ENCODE measurements at regions not wholly inside any gene's neighbourhood (a gene's known extent, or its start where the extent isn't known, plus 50 kb on each side); places are given as distances from the start of the nearest gene placed in this dataset.
"Not testable (repeated sequence)": the region's sequence is repeated elsewhere in the genome, so short reads cannot be mapped to it uniquely, and the experiment has no call there.

DNA sequence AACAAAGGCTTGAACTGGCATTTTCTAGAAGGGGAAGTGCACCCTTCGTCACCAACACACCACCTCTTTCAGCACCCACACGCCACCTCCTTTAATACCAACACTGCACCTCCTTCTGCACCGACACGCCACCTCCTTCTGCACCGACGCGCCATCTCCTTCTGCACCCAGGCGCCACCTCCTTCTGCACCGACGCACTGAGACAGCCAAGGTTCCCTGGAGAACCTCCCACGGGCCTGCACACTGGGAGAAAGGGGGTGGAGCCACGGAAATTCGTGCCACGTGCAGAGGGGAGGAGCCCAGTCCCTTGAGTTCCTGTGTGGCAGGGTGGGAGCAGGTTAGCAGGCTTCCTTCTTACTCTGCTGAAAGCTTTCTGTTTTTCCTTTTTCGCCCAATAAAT, 327.9 kb upstream of the C1orf174 start:
- DNase-seq (ENCODE audit: extremely low spot score): no peak
- 71% methylated on average over 15 of the region's 15 CpGs for WGBS

GRCh38 chr1:4253935-4254334, 353.9 kb upstream of the C1orf174 start:
- Histone ChIP-seq H3K27ac (ENCODE audit: low read depth) (no peak overlapping the region), H3K36me3 (ENCODE audit: insufficient read depth) (no peaks in the 10 kb centered on the region), H3K4me1 (ENCODE audit: insufficient read depth) (no peaks in the 10 kb centered on the region), H3K4me3 (ENCODE audit: low read depth, low read length) (no peak overlapping the region)
- 72% methylated on average over 4 of the region's 4 CpGs for WGBS
- no peak for DNase-seq (ENCODE audit: extremely low spot score)

More for the DNA sequence above, 327.9 kb upstream of the C1orf174 start:
- H3K27ac ChIP-seq (ENCODE audit: low read depth): no peak overlapping the region
- H3K4me1 ChIP-seq (ENCODE audit: insufficient read depth): no peaks in the 10 kb centered on the region
- no peaks in the 10 kb centered on the region for H3K36me3 ChIP-seq (ENCODE audit: insufficient read depth)
- H3K4me3 ChIP-seq (ENCODE audit: low read depth, low read length): no peak overlapping the region

- Histone ChIP-seq H3K27ac (ENCODE audit: low read depth) (no peak overlapping the region), H3K36me3 (ENCODE audit: insufficient read depth) (no peaks in the 10 kb centered on the region), H3K4me3 (ENCODE audit: low read depth, low read length) (no peak overlapping the region), H3K4me1 (ENCODE audit: insufficient read depth) (no peaks in the 10 kb centered on the region)
- DNase-seq (ENCODE audit: extremely low spot score): no peak
- 63% methylated on average over 4 of the region's 4 CpGs for WGBS
Observed at GRCh38 chr1:4256351-4256750, 356.3 kb upstream of the C1orf174 start.

- 84% methylated on average over 2 of the region's 2 CpGs for WGBS
- DNase-seq (ENCODE audit: extremely low spot score); H3K4me1 ChIP-seq (ENCODE audit: insufficient read depth); H3K27ac ChIP-seq (ENCODE audit: low read depth); H3K4me3 ChIP-seq (ENCODE audit: low read depth, low read length); H3K36me3 ChIP-seq (ENCODE audit: insufficient read depth): not testable (repeated sequence)
Observed at GRCh38 chr1:4258146-4258777, 358.2 kb upstream of the C1orf174 start.

DNA sequence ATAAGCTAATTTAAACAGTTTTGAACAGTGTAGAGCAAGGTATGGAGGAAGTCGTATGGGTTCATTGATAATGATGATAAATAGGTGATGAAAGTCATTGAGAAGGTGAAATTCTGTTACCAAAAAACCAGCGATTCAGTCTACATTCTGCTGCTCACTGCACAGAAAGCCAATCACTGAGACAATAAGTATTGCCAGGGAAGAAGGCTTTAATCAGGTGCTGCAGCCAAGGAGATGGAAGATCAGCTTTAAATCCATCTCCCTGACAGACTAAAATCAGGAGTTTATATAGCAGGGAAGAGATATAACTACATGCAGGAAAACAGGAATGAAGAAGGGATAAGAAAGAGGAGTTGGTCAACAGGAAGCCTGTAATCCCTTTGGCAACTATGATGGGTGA, 361.3 kb upstream of the C1orf174 start:
- Histone ChIP-seq H3K4me1 (ENCODE audit: insufficient read depth) (no peaks in the 10 kb centered on the region), H3K4me3 (ENCODE audit: low read depth, low read length) (no peak overlapping the region), H3K36me3 (ENCODE audit: insufficient read depth) (no peaks in the 10 kb centered on the region), H3K27ac (ENCODE audit: low read depth) (no peak overlapping the region)
- DNase-seq (ENCODE audit: extremely low spot score): no peak
- WGBS: 89% methylated on average over 2 of the region's 2 CpGs

DNA sequence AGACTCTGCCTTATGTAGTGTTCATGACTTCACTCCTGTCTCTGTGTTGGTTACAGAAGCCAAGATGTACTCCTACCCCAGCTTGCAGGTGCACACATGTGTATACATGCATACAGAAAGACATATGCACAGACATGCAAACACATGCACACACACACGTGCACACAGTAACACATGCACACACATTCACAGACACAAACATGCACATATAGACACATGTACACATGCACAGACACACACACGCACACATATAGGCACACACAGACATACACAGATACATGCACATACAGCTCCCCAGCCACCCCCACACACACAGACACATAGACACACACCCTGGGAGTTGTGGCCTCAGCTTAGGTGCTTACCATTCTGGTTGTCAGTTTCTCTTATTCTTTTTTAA, 362.6 kb upstream of the C1orf174 start:
- WGBS: 87% methylated on average over 2 of the region's 2 CpGs
- no peak for DNase-seq (ENCODE audit: extremely low spot score)
- Histone ChIP-seq H3K4me1 (ENCODE audit: insufficient read depth) (no peaks in the 10 kb centered on the region), H3K36me3 (ENCODE audit: insufficient read depth) (no peaks in the 10 kb centered on the region), H3K4me3 (ENCODE audit: low read depth, low read length) (no peak overlapping the region), H3K27ac (ENCODE audit: low read depth) (no peak overlapping the region)

GRCh38 chr1:4263699-4264098, 363.6 kb upstream of the C1orf174 start:
- no peak for DNase-seq (ENCODE audit: extremely low spot score)
- Histone ChIP-seq H3K36me3 (ENCODE audit: insufficient read depth) (no peaks in the 10 kb centered on the region), H3K27ac (ENCODE audit: low read depth) (no peak overlapping the region), H3K4me3 (ENCODE audit: low read depth, low read length) (no peak overlapping the region), H3K4me1 (ENCODE audit: insufficient read depth) (no peaks in the 10 kb centered on the region)
- WGBS: 57% methylated on average over 2 of the region's 2 CpGs

DNA sequence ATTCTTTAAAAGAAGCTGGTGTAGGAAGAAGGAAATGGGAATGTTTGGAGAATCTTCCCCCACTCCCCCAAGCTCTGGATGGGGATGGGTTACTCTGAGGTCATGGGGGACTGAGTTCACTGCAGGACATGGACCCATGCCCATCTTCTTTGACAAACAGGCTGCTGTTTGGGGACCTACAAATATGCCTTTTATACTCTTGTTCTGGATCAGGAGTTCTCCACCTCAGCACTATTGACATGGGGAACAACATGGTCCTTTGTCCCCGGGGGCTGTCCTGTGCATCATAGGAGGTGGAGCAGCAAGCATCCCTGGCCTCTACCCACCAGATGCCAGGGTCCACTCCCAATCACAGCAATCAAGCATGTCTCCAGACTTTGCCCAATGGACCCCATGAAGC, 365.8 kb upstream of the C1orf174 start:
- Histone ChIP-seq H3K27ac (ENCODE audit: low read depth) (no peak overlapping the region), H3K4me1 (ENCODE audit: insufficient read depth) (no peaks in the 10 kb centered on the region), H3K4me3 (ENCODE audit: low read depth, low read length) (no peak overlapping the region), H3K36me3 (ENCODE audit: insufficient read depth) (no peaks in the 10 kb centered on the region)
- no peak for DNase-seq (ENCODE audit: extremely low spot score)
- WGBS: 84% methylated on average over 1 of the region's 1 CpG

- H3K36me3 ChIP-seq (ENCODE audit: insufficient read depth): no peaks in the 10 kb centered on the region
- H3K4me3 ChIP-seq (ENCODE audit: low read depth, low read length): no peak overlapping the region
- WGBS: 65% methylated on average over 12 of the region's 12 CpGs
- no peak overlapping the region for H3K27ac ChIP-seq (ENCODE audit: low read depth)
- DNase-seq (ENCODE audit: extremely low spot score): no peak
- H3K4me1 ChIP-seq (ENCODE audit: insufficient read depth): no peaks in the 10 kb centered on the region
Observed at GRCh38 chr1:4267381-4268261, 367.5 kb upstream of the C1orf174 start.

DNA sequence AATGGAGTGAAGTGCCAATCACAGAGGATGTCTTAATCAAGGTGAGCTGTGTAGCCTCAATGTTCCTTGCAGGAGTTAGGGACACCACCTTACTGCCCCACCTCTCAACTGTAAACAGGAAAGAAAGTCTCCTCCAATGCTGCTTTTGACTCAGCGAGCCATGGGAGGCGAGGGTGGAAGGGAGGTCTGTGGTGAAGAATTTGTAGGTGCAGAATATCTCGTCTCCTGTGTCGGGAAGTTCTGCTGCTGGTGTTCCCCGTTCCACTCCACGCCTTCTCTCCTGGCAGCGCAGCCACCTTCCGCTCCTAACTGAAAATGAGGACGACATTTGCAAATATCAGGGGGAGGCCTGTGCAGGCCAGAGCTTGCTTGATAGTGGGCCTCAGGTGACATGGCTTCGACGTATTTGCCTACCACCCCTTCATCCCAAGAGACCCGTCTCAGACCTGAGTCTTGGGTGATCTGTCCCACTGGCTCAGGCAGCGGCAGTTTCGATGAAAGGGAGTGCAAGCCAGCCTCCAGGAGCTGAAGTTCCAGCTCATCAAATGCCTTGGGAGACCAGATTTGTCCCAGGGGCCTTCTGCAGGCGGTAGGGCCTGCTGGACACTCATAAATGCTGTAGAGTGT, 368.3 kb upstream of the C1orf174 start:
- Histone ChIP-seq H3K4me3 (ENCODE audit: low read depth, low read length) (no peak overlapping the region), H3K4me1 (ENCODE audit: insufficient read depth) (no peaks in the 10 kb centered on the region), H3K27ac (ENCODE audit: low read depth) (no peak overlapping the region), H3K36me3 (ENCODE audit: insufficient read depth) (no peaks in the 10 kb centered on the region)
- no peak for DNase-seq (ENCODE audit: extremely low spot score)
- WGBS: 86% methylated on average over 15 of the region's 15 CpGs

- H3K4me3 ChIP-seq (ENCODE audit: low read depth, low read length): no peak overlapping the region
- H3K4me1 ChIP-seq (ENCODE audit: insufficient read depth): no peaks in the 10 kb centered on the region
- WGBS: 62% methylated on average over 9 of the region's 9 CpGs
- H3K36me3 ChIP-seq (ENCODE audit: insufficient read depth): no peaks in the 10 kb centered on the region
- DNase-seq (ENCODE audit: extremely low spot score): no peak
- H3K27ac ChIP-seq (ENCODE audit: low read depth): no peak overlapping the region
Observed at GRCh38 chr1:4268889-4269284, 368.8 kb upstream of the C1orf174 start.

- H3K4me3 ChIP-seq (ENCODE audit: low read depth, low read length): no peak overlapping the region
- H3K4me1 ChIP-seq (ENCODE audit: insufficient read depth): no peaks in the 10 kb centered on the region
- H3K36me3 ChIP-seq (ENCODE audit: insufficient read depth): no peaks in the 10 kb centered on the region
- H3K27ac ChIP-seq (ENCODE audit: low read depth): no peak overlapping the region
- WGBS: 26% methylated on average over 7 of the region's 7 CpGs
- DNase-seq (ENCODE audit: extremely low spot score): no peak
Observed at GRCh38 chr1:4269330-4269729, 369.3 kb upstream of the C1orf174 start.

DNA sequence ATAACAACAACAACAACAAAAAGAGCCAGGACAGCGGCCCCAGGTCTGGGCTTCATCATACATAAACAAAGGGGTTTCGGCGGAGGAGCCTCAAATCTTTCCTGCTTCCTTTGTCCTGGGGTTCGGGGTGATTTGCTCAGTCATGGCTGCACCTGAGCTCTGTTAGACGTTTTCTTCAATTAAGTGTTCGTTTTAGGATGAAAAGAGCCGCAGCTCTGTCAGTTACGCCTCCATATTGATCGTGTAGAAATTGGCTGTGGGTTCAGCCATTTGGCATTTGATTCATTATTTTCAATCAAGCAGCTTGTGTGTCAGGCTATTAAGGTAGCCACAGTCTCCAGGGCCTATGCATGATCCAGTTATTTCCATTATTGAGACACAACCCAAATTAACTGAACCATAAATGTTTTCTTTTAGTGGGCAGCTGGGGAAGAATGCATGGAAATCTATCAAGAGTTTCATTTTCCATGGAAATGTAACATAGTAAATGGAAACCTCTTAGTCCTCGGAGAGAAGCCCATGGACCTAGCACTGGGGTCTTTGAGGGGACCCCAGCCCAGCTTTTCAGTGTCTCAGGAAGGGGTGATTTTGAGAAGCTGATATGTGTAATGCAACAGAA, 370.0 kb upstream of the C1orf174 start:
- H3K27ac ChIP-seq (ENCODE audit: low read depth): no peak overlapping the region
- 67% methylated on average over 10 of the region's 10 CpGs for WGBS
- no peaks in the 10 kb centered on the region for H3K36me3 ChIP-seq (ENCODE audit: insufficient read depth)
- no peak overlapping the region for H3K4me3 ChIP-seq (ENCODE audit: low read depth, low read length)
- no peak for DNase-seq (ENCODE audit: extremely low spot score)
- H3K4me1 ChIP-seq (ENCODE audit: insufficient read depth): no peaks in the 10 kb centered on the region

Measured in urinary bladder (tissue), 3 donors.